H9 (cell line): ENCODE measurements at regions not wholly inside any gene's neighbourhood (a gene's known extent, or its start where the extent isn't known, plus 50 kb on each side); places are given as distances from the start of the nearest gene placed in this dataset.

ENCODE experiments used
- DNase-seq: peaks from one replicate; pipeline ENCODE4 v3.0.0-alpha.2; 2017
- H2AFZ ChIP-seq: one replicate; pipeline ENCODE4 v1.6.1; 2013; ENCODE audit warnings: mild to moderate bottlenecking, low read length, control low read depth, moderate library complexity
- H2AK5ac ChIP-seq: 2 replicates; pipeline ENCODE4 v1.6.1; 2013; ENCODE audit warnings: low read length, control low read depth, mixed read lengths; ENCODE audit not compliant: insufficient read length
- H2BK120ac ChIP-seq: one replicate; pipeline ENCODE4 v1.6.1; 2013; ENCODE audit warnings: low read depth, mild to moderate bottlenecking, low read length, control low read depth, inconsistent platforms; ENCODE audit not compliant: poor library complexity, severe bottlenecking
- H2BK12ac ChIP-seq: 2 replicates; pipeline ENCODE4 v1.6.1; 2013; ENCODE audit warnings: low read length, control low read depth, mixed read lengths, low read depth; ENCODE audit not compliant: insufficient read length
- H2BK15ac ChIP-seq: 2 replicates; pipeline ENCODE4 v1.6.1; 2013; ENCODE audit warnings: low read depth, low read length, control low read depth
- H2BK20ac ChIP-seq: one replicate; pipeline ENCODE4 v1.6.1; 2013; ENCODE audit warnings: low read depth, mild to moderate bottlenecking, low read length, control low read depth, inconsistent platforms; ENCODE audit not compliant: poor library complexity, severe bottlenecking
- H2BK5ac ChIP-seq: 2 replicates; pipeline ENCODE4 v1.6.1; 2013; ENCODE audit warnings: low read length, control low read depth, mixed read lengths; ENCODE audit not compliant: insufficient read length
- H3K14ac ChIP-seq: 2 replicates; pipeline ENCODE4 v1.6.1; 2013; ENCODE audit warnings: low read length, control low read depth; ENCODE audit not compliant: insufficient read depth
- H3K18ac ChIP-seq: 2 replicates; pipeline ENCODE4 v1.6.1; 2013; ENCODE audit warnings: low read depth, mild to moderate bottlenecking, mixed read lengths, low read length, control low read depth; ENCODE audit not compliant: insufficient read length
- H3K23ac ChIP-seq: 2 replicates; pipeline ENCODE4 v1.6.1; 2013; ENCODE audit warnings: low read length, control low read depth, mixed read lengths, low read depth; ENCODE audit not compliant: insufficient read length
- H3K23me2 ChIP-seq: 2 replicates; pipeline ENCODE4 v1.6.1; 2013; ENCODE audit warnings: low read depth, mild to moderate bottlenecking, mixed read lengths, low read length, control low read depth; ENCODE audit not compliant: insufficient read length, poor library complexity, severe bottlenecking
- H3K27ac ChIP-seq: 2 replicates; pipeline ENCODE4 v1.5.1; 2013; ENCODE audit warnings: low read length, control low read depth, mixed read lengths, low read depth; ENCODE audit not compliant: insufficient read length
- H3K27me3 ChIP-seq: 2 replicates; pipeline ENCODE4 v1.6.1; 2013; ENCODE audit warnings: low read length, control low read depth, inconsistent platforms; ENCODE audit not compliant: insufficient read depth
- H3K4ac ChIP-seq: 2 replicates; pipeline ENCODE4 v1.6.1; 2013; ENCODE audit warnings: low read depth, mild to moderate bottlenecking, control low read depth, inconsistent platforms, low read length, moderate library complexity
- H3K4me1 ChIP-seq: 2 replicates; pipeline ENCODE4 v1.6.1; 2013; ENCODE audit warnings: low read length, control low read depth, inconsistent platforms; ENCODE audit not compliant: insufficient read depth
- H3K4me2 ChIP-seq: 2 replicates; pipeline ENCODE4 v1.6.1; 2013; ENCODE audit warnings: low read length, control low read depth, mixed read lengths; ENCODE audit not compliant: insufficient read length, insufficient read depth
- H3K56ac ChIP-seq: 2 replicates; pipeline ENCODE4 v1.6.1; 2013; ENCODE audit warnings: low read depth, mild to moderate bottlenecking, mixed read lengths, low read length, control low read depth; ENCODE audit not compliant: insufficient read length
- H3K79me1 ChIP-seq: 2 replicates; pipeline ENCODE4 v1.6.1; 2013; ENCODE audit warnings: low read depth, mild to moderate bottlenecking, moderate library complexity, low read length, control low read depth, inconsistent platforms; ENCODE audit not compliant: insufficient read depth, poor library complexity, severe bottlenecking
- H3K79me2 ChIP-seq: 2 replicates; pipeline ENCODE4 v1.6.1; 2013; ENCODE audit warnings: low read length, control low read depth, inconsistent platforms; ENCODE audit not compliant: insufficient read depth
- H3K9ac ChIP-seq: 2 replicates; pipeline ENCODE4 v1.6.1; 2013; ENCODE audit warnings: low read length, control low read depth, mixed read lengths; ENCODE audit not compliant: insufficient read length; ENCODE audit errors: extremely low read depth
- H3K9me3 ChIP-seq: one replicate; pipeline ENCODE4 v1.6.1; 2013; ENCODE audit warnings: low read depth, low read length, inconsistent platforms; ENCODE audit not compliant: control insufficient read depth
- H3T11ph ChIP-seq: one replicate; pipeline ENCODE4 v1.6.1; 2013; ENCODE audit warnings: mild to moderate bottlenecking, low read length, control low read depth, inconsistent platforms
- H4K20me1 ChIP-seq: one replicate; pipeline ENCODE4 v1.6.1; 2013; ENCODE audit not compliant: control insufficient read depth, insufficient read length, insufficient read depth
- H4K5ac ChIP-seq: 2 replicates; pipeline ENCODE4 v1.6.1; 2013; ENCODE audit warnings: low read depth, mild to moderate bottlenecking, mixed read lengths, low read length, control low read depth; ENCODE audit not compliant: insufficient read length
- H4K8ac ChIP-seq: replicated peaks from 2 replicates; pipeline ENCODE4 v1.6.1; 2013; ENCODE audit warnings: low read length, control low read depth, mixed read lengths, low read depth; ENCODE audit not compliant: insufficient read length
- H4K91ac ChIP-seq: 2 replicates; pipeline ENCODE4 v1.6.1; 2013; ENCODE audit warnings: low read depth, mild to moderate bottlenecking, moderate library complexity, mixed read lengths, low read length, control low read depth; ENCODE audit not compliant: insufficient read length
- H3K27ac Mint-ChIP-seq, 3 experiments: 2 replicates in 2 of 3; 3 replicates in 1 of 3; pipeline ENCODE4 v1.8.0; 2020 to 2021; ENCODE audit warnings: mixed read lengths in 3 of 3, mild to moderate bottlenecking in 1 of 3, moderate library complexity in 1 of 3
- H3K27me3 Mint-ChIP-seq: 2 replicates; pipeline ENCODE4 v1.8.0; 2021; ENCODE audit warnings: low read depth, mild to moderate bottlenecking, moderate library complexity, mixed read lengths
- H3K36me3 Mint-ChIP-seq, 3 experiments: 2 replicates in 2 of 3; 3 replicates in 1 of 3; pipeline ENCODE4 v1.8.0; 2020 to 2021; ENCODE audit warnings: low read depth in 3 of 3, mixed read lengths in 3 of 3; ENCODE audit not compliant: insufficient read depth in 1 of 3
- H3K4me1 Mint-ChIP-seq, 2 experiments: 2 replicates each; pipeline ENCODE4 v1.8.0; 2020; ENCODE audit warnings: mixed read lengths in 2 of 2
- H3K4me3 Mint-ChIP-seq, 2 experiments: 2 replicates in 1 of 2; 3 replicates in 1 of 2; pipeline ENCODE4 v1.8.0; 2020 to 2021; ENCODE audit warnings: mild to moderate bottlenecking in 2 of 2, mixed read lengths in 2 of 2, moderate library complexity in 1 of 2
- H3K9me3 Mint-ChIP-seq, 2 experiments: 2 replicates in 1 of 2; 3 replicates in 1 of 2; pipeline ENCODE4 v1.8.0; 2020; ENCODE audit warnings: mild to moderate bottlenecking in 2 of 2, mixed read lengths in 2 of 2, moderate library complexity in 1 of 2
- CTCF ChIP-seq: fragments of 200-600 bp; sonication (generic); conservative IDR thresholded peaks from 3 replicates; pipeline ENCODE4 v1.8.0; 2021; ENCODE audit warnings: antibody characterized with exemption, mild to moderate bottlenecking
- WGBS: extraction: QIAGEN DNeasy Blood & Tissue Kit; methylation state at CpG from one replicate; pipeline ENCODE4 v1.1.7; 2013; ENCODE audit warnings: missing lambda C conversion rate, low lambda C conversion rate, mixed read lengths; ENCODE audit not compliant: insufficient read length; ENCODE audit errors: extremely low coverage; 5-methylcytosine and 5-hydroxymethylcytosine counted together

GRCh38 chr6:67292169-67292568, 1342.9 kb upstream of the ADGRB3 start:
- Histone ChIP-seq H3K27me3 (no peaks in the 10 kb centered on the region), H3K4ac (no peak overlapping the region), H3K9me3 (no peaks in the 10 kb centered on the region), H4K5ac (no peak overlapping the region), H2BK12ac (no peak overlapping the region), H3K23ac (no peak overlapping the region), H2AFZ (no peak overlapping the region), H3K4me1 (no peaks in the 10 kb centered on the region), H2AK5ac (no peak overlapping the region), H3K56ac (no peak overlapping the region), H3K23me2 (no peaks in the 10 kb centered on the region), H2BK20ac (no peak overlapping the region), H4K8ac (no peak overlapping the region), H3K79me1 (no peaks in the 10 kb centered on the region), H2BK5ac (no peak overlapping the region), H3K18ac (no peak overlapping the region), H2BK15ac (no peak overlapping the region), H3K4me2 (no peak overlapping the region), H4K20me1 (no peaks in the 10 kb centered on the region), H3K14ac (no peak overlapping the region), H3K79me2 (no peaks in the 10 kb centered on the region), H4K91ac (no peak overlapping the region), H2BK120ac (no peak overlapping the region), H3T11ph (no peak overlapping the region), H3K9ac (no peak overlapping the region), H3K27ac (no peak overlapping the region)
- Mint-ChIP-seq H3K36me3 (no peaks in the 10 kb centered on the region; a peak in 2 of 7 replicates), H3K27ac (no peak overlapping the region), H3K4me3 (no peak overlapping the region), H3K27me3 (no peaks in the 10 kb centered on the region; the same call in 1 of the 2 replicates), H3K9me3 (peaks cover 10 to 17% of the 10 kb centered on the region in 2 experiments; a peak in 4 of 5 replicates), H3K4me1 (no peaks in the 10 kb centered on the region)
- TF ChIP-seq CTCF: no peak
- WGBS: no CpG with 5 or more reads among the region's 2 CpGs
- DNase-seq: no peak
